ENCODE measurements at regions not wholly inside any gene's neighbourhood (a gene's known extent, or its start where the extent isn't known, plus 50 kb on each side); places are given as distances from the start of the nearest gene placed in this dataset.
A peak's percentile ranks its signal among the peaks of the same experiment; 100 is the strongest.

- DNase-seq (ENCODE audit: extremely low read depth in 1 of 11, low read depth in 9 of 11, low spot score in 4 of 11) = no peak
Measured at GRCh38 chr2:7703048-7703447, 785.8 kb downstream of the RNF144A start.

GRCh38 chr2:7703543-7704144 lies 786.4 kb downstream of the RNF144A start:
- DNase-seq (ENCODE audit: extremely low read depth in 1 of 11, low read depth in 9 of 11, low spot score in 4 of 11) = no peak

- DNase-seq (ENCODE audit: extremely low read depth in 1 of 11, low read depth in 9 of 11, low spot score in 4 of 11) = no peak
Measured at GRCh38 chr2:7704296-7704865, 787.2 kb downstream of the RNF144A start.

GRCh38 chr2:7706791-7707190 lies 789.6 kb downstream of the RNF144A start:
- DNase-seq (ENCODE audit: extremely low read depth in 1 of 11, low read depth in 9 of 11, low spot score in 4 of 11) = no peak

GRCh38 chr2:7707723-7708122 lies 790.5 kb downstream of the RNF144A start:
- no peak for DNase-seq (ENCODE audit: extremely low read depth in 1 of 11, low read depth in 9 of 11, low spot score in 4 of 11)

GRCh38 chr2:7709907-7710306 lies 792.7 kb downstream of the RNF144A start:
- no peak for DNase-seq (ENCODE audit: extremely low read depth in 1 of 11, low read depth in 9 of 11, low spot score in 4 of 11)

- no peak for DNase-seq (ENCODE audit: extremely low read depth in 1 of 11, low read depth in 9 of 11, low spot score in 4 of 11)
Measured at GRCh38 chr2:7711167-7711566, 794.0 kb downstream of the RNF144A start.

GRCh38 chr2:7719876-7720275 lies 802.7 kb downstream of the RNF144A start:
- no peak for DNase-seq (ENCODE audit: extremely low read depth in 1 of 11, low read depth in 9 of 11, low spot score in 4 of 11)

GRCh38 chr2:7721413-7721995 lies 804.3 kb downstream of the RNF144A start:
- no peak for DNase-seq (ENCODE audit: extremely low read depth in 1 of 11, low read depth in 9 of 11, low spot score in 4 of 11)

- no peak for DNase-seq (ENCODE audit: extremely low read depth in 1 of 11, low read depth in 9 of 11, low spot score in 4 of 11)
Measured at GRCh38 chr2:7722212-7722910, 805.1 kb downstream of the RNF144A start.

- no peak for DNase-seq (ENCODE audit: extremely low read depth in 1 of 11, low read depth in 9 of 11, low spot score in 4 of 11)
Measured at GRCh38 chr2:7724336-7724735, 807.1 kb downstream of the RNF144A start.

- peak in 5 of 11 donors; percentile 13 to 50 (median 25) for DNase-seq (ENCODE audit: extremely low read depth in 1 of 11, low read depth in 9 of 11, low spot score in 4 of 11)
Measured at GRCh38 chr2:7725171-7725849, 808.1 kb downstream of the RNF144A start.

- DNase-seq (ENCODE audit: extremely low read depth in 1 of 11, low read depth in 9 of 11, low spot score in 4 of 11) = no peak
Measured at GRCh38 chr2:7725850-7726242, 808.6 kb downstream of the RNF144A start.

GRCh38 chr2:7726989-7727388 lies 809.8 kb downstream of the RNF144A start:
- no peak for DNase-seq (ENCODE audit: extremely low read depth in 1 of 11, low read depth in 9 of 11, low spot score in 4 of 11)

GRCh38 chr2:7728388-7728787 lies 811.2 kb downstream of the RNF144A start:
- no peak for DNase-seq (ENCODE audit: extremely low read depth in 1 of 11, low read depth in 9 of 11, low spot score in 4 of 11)

GRCh38 chr2:7730449-7730848 lies 813.2 kb downstream of the RNF144A start:
- DNase-seq (ENCODE audit: extremely low read depth in 1 of 11, low read depth in 9 of 11, low spot score in 4 of 11) = no peak

GRCh38 chr2:7730990-7731389 lies 813.8 kb downstream of the RNF144A start:
- DNase-seq (ENCODE audit: extremely low read depth in 1 of 11, low read depth in 9 of 11, low spot score in 4 of 11) = no peak

- no peak for DNase-seq (ENCODE audit: extremely low read depth in 1 of 11, low read depth in 9 of 11, low spot score in 4 of 11)
Measured at GRCh38 chr2:7732497-7732896, 815.3 kb downstream of the RNF144A start.

GRCh38 chr2:7736646-7737305 lies 819.6 kb downstream of the RNF144A start:
- no peak for DNase-seq (ENCODE audit: extremely low read depth in 1 of 11, low read depth in 9 of 11, low spot score in 4 of 11)

Measured in renal cortex interstitium (tissue), 11 donors.